B cell (primary cell): ENCODE measurements at regions not wholly inside any gene's neighbourhood (a gene's known extent, or its start where the extent isn't known, plus 50 kb on each side); places are given as distances from the start of the nearest gene placed in this dataset.

Experiments used
- ATAC-seq: fragments of 200-7000 bp; cut with Tn5 transposase; one replicate; pipeline ENCODE4 v1.10.0; 2021; ENCODE audit warnings: low read depth, mild to moderate bottlenecking, moderate number of reproducible peaks, moderate library complexity
- CTCF ChIA-PET: fragments of 350-600 bp; sonication (Branson Sonifier 250); formaldehyde crosslinking; loops from one replicate; lab custom pipeline; 2021; ENCODE audit warnings: antibody characterized with exemption, inconsistent platforms; lab: Charles Lee
- POLR2A ChIA-PET: fragments of 350-600 bp; sonication (Branson Sonifier 250); formaldehyde crosslinking; loops from one replicate; lab custom pipeline; 2021; ENCODE audit warnings: antibody characterized with exemption; lab: Charles Lee
- DNase-seq: peaks from one replicate; pipeline ENCODE4 v3.0.0; 2013
- H2AFZ ChIP-seq: 2 replicates; pipeline ENCODE4 v1.6.1; 2012; ENCODE audit warnings: mild to moderate bottlenecking, low read depth, low read length; ENCODE audit not compliant: insufficient read depth, poor library complexity, severe bottlenecking
- H3K27ac ChIP-seq, 2 donors: 1 replicate in 1 of 2; 2 replicates in 1 of 2; pipeline ENCODE4 v1.5.1; 2012 to 2013; ENCODE audit warnings: low read length in 2 of 2, mild to moderate bottlenecking in 2 of 2, moderate library complexity in 1 of 2
- H3K27me3 ChIP-seq, 4 experiments: fragments of 200-600 bp in 1 of 4; sonication (generic) in 1 of 4; replicated peaks in 1 of 4; 1 replicate in 2 of 4; 2 replicates in 2 of 4; pipeline versions ENCODE4 v1.6.1 to v1.7.0; 2013 to 2016; ENCODE audit warnings: low read length in 3 of 4, mild to moderate bottlenecking in 2 of 4, mixed read lengths in 1 of 4, moderate library complexity in 1 of 4; ENCODE audit not compliant: insufficient read depth in 4 of 4, control insufficient read depth in 3 of 4; ENCODE audit errors: control extremely low read depth in 1 of 4
- H3K36me3 ChIP-seq, 2 experiments: replicated peaks in 1 of 2; 1 replicate in 1 of 2; 2 replicates in 1 of 2; pipeline versions ENCODE4 v1.6.1 to v1.7.1; 2013; ENCODE audit warnings: low read length in 1 of 2; ENCODE audit not compliant: insufficient read depth in 2 of 2, control insufficient read depth in 1 of 2; ENCODE audit errors: control extremely low read depth in 1 of 2, extremely low read depth in 1 of 2
- H3K4me1 ChIP-seq, 2 donors: fragments of 200-600 bp in 1 of 2; sonication (generic) in 1 of 2; 1 replicate in 1 of 2; 2 replicates in 1 of 2; pipeline versions ENCODE4 v1.5.1 to v1.6.1; 2013 to 2017; ENCODE audit warnings: low read length in 2 of 2; ENCODE audit not compliant: control insufficient read depth in 2 of 2, insufficient read depth in 2 of 2
- H3K4me2 ChIP-seq: replicated peaks from 2 replicates; pipeline ENCODE3; 2012; ENCODE audit warnings: mild to moderate bottlenecking, low read depth, low read length; ENCODE audit not compliant: poor library complexity, severe bottlenecking
- H3K4me3 ChIP-seq, 5 experiments: fragments of 200-600 bp in 1 of 5; sonication (generic) in 1 of 5; 1 replicate in 3 of 5; 2 replicates in 2 of 5; pipeline versions ENCODE4 v1.5.1 to v1.7.0; 2011 to 2016; ENCODE audit warnings: low read length in 4 of 5, mild to moderate bottlenecking in 4 of 5, low read depth in 2 of 5, control low read depth in 1 of 5, moderate library complexity in 1 of 5; ENCODE audit not compliant: insufficient read depth in 1 of 5; ENCODE audit errors: control extremely low read depth in 1 of 5, extremely low read depth in 1 of 5
- H3K79me2 ChIP-seq: fragments of 200-600 bp; sonication (generic); one replicate; pipeline ENCODE4 v1.6.0; 2016; ENCODE audit warnings: low read length; ENCODE audit not compliant: control insufficient read depth, insufficient read depth
- H3K9ac ChIP-seq: fragments of 200-600 bp; sonication (generic); 2 replicates; pipeline ENCODE4 v1.6.1; 2017; ENCODE audit warnings: mild to moderate bottlenecking, low read length, moderate library complexity
- H3K9me3 ChIP-seq, 3 donors: one replicate each; pipeline versions ENCODE4 v1.6.1 to v1.7.1; 2013; ENCODE audit warnings: low read length in 2 of 3; ENCODE audit not compliant: control insufficient read depth in 2 of 3, insufficient read depth in 1 of 3; ENCODE audit errors: control extremely low read depth in 1 of 3
- H4K20me1 ChIP-seq: 2 replicates; pipeline ENCODE4 v1.6.0; 2012; ENCODE audit warnings: mild to moderate bottlenecking, low read length; ENCODE audit not compliant: insufficient read depth, control insufficient read depth, poor library complexity, severe bottlenecking
- H3K27ac Mint-ChIP-seq: one replicate; pipeline ENCODE4 v1.8.0; 2021; ENCODE audit warnings: mixed read lengths
- H3K27me3 Mint-ChIP-seq: one replicate; pipeline ENCODE4 v1.8.0; 2021; ENCODE audit warnings: mixed read lengths
- H3K4me1 Mint-ChIP-seq: one replicate; pipeline ENCODE4 v1.8.0; 2021; ENCODE audit warnings: mixed read lengths
- H3K4me3 Mint-ChIP-seq: one replicate; pipeline ENCODE4 v1.8.0; 2021; ENCODE audit warnings: mixed read lengths
- H3K9me3 Mint-ChIP-seq: one replicate; pipeline ENCODE4 v1.8.0; 2022; ENCODE audit warnings: mixed read lengths; ENCODE audit not compliant: insufficient read depth
- CTCF ChIP-seq: fragments of 200-600 bp; IDR thresholded peaks from one replicate; pipeline ENCODE4 v1.8.0; 2022; ENCODE audit warnings: antibody characterized with exemption, mild to moderate bottlenecking
- EZH2 ChIP-seq: IDR thresholded peaks from 2 replicates; pipeline ENCODE4 v1.6.1; 2012; ENCODE audit warnings: borderline replicate concordance, low read depth, mild to moderate bottlenecking, moderate library complexity, low read length; ENCODE audit not compliant: insufficient read depth, poor library complexity, severe bottlenecking
- WGBS: methylation state at CpG from one replicate; pipeline ENCODE4 v1.1.5; 2013; ENCODE audit warnings: missing lambda C conversion rate; ENCODE audit not compliant: insufficient coverage; 5-methylcytosine and 5-hydroxymethylcytosine counted together
- intact Hi-C: fragments of 100-400 bp; cut with micrococcal nuclease; formaldehyde crosslinking; loops from one replicate; pipeline ENCODE4 v1.10.0; 2022

DNA sequence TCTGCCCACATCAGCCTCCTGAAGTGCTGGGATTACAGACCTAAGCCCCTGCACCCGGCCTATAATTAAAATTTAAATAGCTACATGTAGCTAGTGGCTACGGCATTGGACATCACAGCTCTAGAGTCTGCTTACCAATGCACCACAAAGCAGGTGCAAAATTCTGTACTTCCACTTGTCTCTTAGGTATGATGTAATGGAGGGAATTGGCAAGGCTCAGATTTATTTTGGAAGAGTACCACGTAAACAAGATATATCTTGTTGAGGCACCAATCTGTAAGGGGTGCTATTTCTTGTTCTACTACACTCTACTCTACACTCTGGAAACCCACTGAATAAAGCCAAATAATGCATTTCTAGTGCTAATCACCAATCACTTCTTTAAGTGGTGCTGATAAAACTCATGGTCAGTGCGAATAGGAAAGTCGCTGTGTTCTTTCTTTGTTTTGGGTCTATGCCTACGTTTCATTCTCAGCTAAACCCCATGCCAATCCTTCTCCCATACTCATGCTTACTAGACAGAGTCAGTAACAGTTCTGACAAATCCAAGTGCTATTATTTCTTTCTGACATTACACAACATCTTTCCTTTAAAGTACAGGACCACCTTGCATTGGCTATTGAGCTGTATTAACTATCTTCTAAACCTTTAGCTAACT, 92.3 kb downstream of the GC start:
- peaks cover 0 to 2% (median 0%) of the 10 kb centered on the region in 4 experiments for H3K27me3 ChIP-seq
- no peaks in the 10 kb centered on the region for H4K20me1 ChIP-seq
- Mint-ChIP-seq H3K4me3 (no peak overlapping the region), H3K27me3 (peaks cover 39% of the 10 kb centered on the region), H3K4me1 (no peaks in the 10 kb centered on the region), H3K27ac (no peak overlapping the region), H3K9me3 (no peaks in the 10 kb centered on the region)
- H3K9me3 ChIP-seq = no peaks in the 10 kb centered on the region
- intact Hi-C loops = no loop called here
- no peaks in the 10 kb centered on the region for H3K4me1 ChIP-seq
- ChIA-PET POLR2A (no interaction called here), CTCF (no interaction called here)
- no peak overlapping the region for H3K4me3 ChIP-seq
- WGBS = 95% methylated on average over 4 of the region's 6 CpGs
- H2AFZ ChIP-seq = no peak overlapping the region
- ATAC-seq (no peak), DNase-seq (no peak)
- no peaks in the 10 kb centered on the region for H3K79me2 ChIP-seq
- no peaks in the 10 kb centered on the region for H3K36me3 ChIP-seq
- no peak overlapping the region for H3K27ac ChIP-seq
- TF ChIP-seq CTCF = no peak
- no peak for TF ChIP-seq EZH2
- no peak overlapping the region for H3K9ac ChIP-seq
- no peak overlapping the region for H3K4me2 ChIP-seq

DNA sequence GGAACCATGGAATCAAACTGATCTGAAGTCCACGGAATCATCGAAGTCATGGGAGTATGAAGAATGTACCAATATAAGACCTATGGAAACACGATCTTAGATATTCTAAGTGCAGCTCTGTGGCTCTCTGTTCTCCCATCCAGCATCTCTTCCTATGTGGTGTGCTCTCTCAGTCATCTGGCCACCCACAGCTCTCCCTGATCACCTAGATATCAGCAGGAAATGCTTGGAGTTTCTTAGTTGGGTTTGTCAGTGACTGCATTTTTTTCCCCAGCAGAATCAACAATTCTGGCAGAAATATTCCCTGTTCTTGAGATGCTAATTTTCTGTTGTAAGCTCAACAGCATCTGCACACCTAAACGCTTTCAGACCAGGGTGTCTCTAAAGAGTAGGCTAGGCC, 94.1 kb downstream of the GC start:
- no peaks in the 10 kb centered on the region for H3K9me3 Mint-ChIP-seq
- intact Hi-C loops = no loop called here
- no peaks in the 10 kb centered on the region for H3K79me2 ChIP-seq
- no peaks in the 10 kb centered on the region for H4K20me1 ChIP-seq
- no peaks in the 10 kb centered on the region for H3K9me3 ChIP-seq
- TF ChIP-seq EZH2 (no peak), CTCF (no peak)
- ChIA-PET POLR2A (no interaction called here), CTCF (no interaction called here)
- no peak overlapping the region for H3K9ac ChIP-seq
- H3K27me3 ChIP-seq = peaks cover 0 to 2% (median 0%) of the 10 kb centered on the region in 4 experiments
- H3K4me2 ChIP-seq = no peak overlapping the region
- no peak overlapping the region for H3K4me3 Mint-ChIP-seq
- no peak for ATAC-seq
- no peak overlapping the region for H3K4me3 ChIP-seq
- no peak for DNase-seq
- H3K27ac ChIP-seq = no peak overlapping the region
- no peaks in the 10 kb centered on the region for H3K36me3 ChIP-seq
- WGBS = 100% methylated on average over 1 of the region's 4 CpGs
- H3K27ac Mint-ChIP-seq = no peak overlapping the region
- no peaks in the 10 kb centered on the region for H3K4me1 ChIP-seq
- no peak overlapping the region for H2AFZ ChIP-seq
- no peaks in the 10 kb centered on the region for H3K4me1 Mint-ChIP-seq
- peaks cover 24% of the 10 kb centered on the region for H3K27me3 Mint-ChIP-seq
